MM.1S (cell line): ENCODE measurements at regions not wholly inside any gene's neighbourhood (a gene's known extent, or its start where the extent isn't known, plus 50 kb on each side); places are given as distances from the start of the nearest gene placed in this dataset.

ENCODE experiments used
- DNase-seq: peaks from one replicate; pipeline ENCODE4 v3.0.0-alpha.2; 2015
- H2AFZ ChIP-seq: fragments of 300-600 bp; sonication (generic); 2 replicates; pipeline ENCODE4 v1.6.0; 2016; ENCODE audit warnings: antibody characterized with exemption, low read length
- H3F3A ChIP-seq: fragments of 300-600 bp; sonication (generic); 2 replicates; pipeline ENCODE4 v1.6.1; 2016; ENCODE audit warnings: mild to moderate bottlenecking, antibody characterized with exemption, low read length, moderate library complexity, mixed read lengths; ENCODE audit not compliant: insufficient read depth
- H3K27ac ChIP-seq: fragments of 300-600 bp; sonication (generic); 2 replicates; pipeline ENCODE4 v1.5.1; 2016; ENCODE audit warnings: mild to moderate bottlenecking, low read length
- H3K27me3 ChIP-seq: fragments of 300-600 bp; sonication (generic); replicated peaks from 2 replicates; pipeline ENCODE4 v1.6.0; 2016; ENCODE audit warnings: low read length; ENCODE audit not compliant: insufficient read depth
- H3K36me3 ChIP-seq: fragments of 300-600 bp; sonication (generic); replicated peaks from 2 replicates; pipeline ENCODE4 v1.6.1; 2016; ENCODE audit warnings: mild to moderate bottlenecking, low read length, mixed read lengths; ENCODE audit not compliant: insufficient read depth
- H3K4me1 ChIP-seq: fragments of 300-600 bp; sonication (generic); 2 replicates; pipeline ENCODE4 v1.6.1; 2016; ENCODE audit warnings: low read length, mixed read lengths
- H3K4me2 ChIP-seq: fragments of 300-600 bp; sonication (generic); 2 replicates; pipeline ENCODE4 v1.6.0; 2016; ENCODE audit warnings: low read depth, low read length
- H3K4me3 ChIP-seq: fragments of 300-600 bp; sonication (generic); 2 replicates; pipeline ENCODE4 v1.5.1; 2016; ENCODE audit warnings: low read length, mixed read lengths
- H3K79me2 ChIP-seq: fragments of 300-600 bp; sonication (generic); 2 replicates; pipeline ENCODE4 v1.6.1; 2016; ENCODE audit warnings: mixed run types, low read length, mixed read lengths
- H3K9ac ChIP-seq: fragments of 300-600 bp; sonication (generic); 2 replicates; pipeline ENCODE4 v1.6.1; 2016; ENCODE audit warnings: low read length, mixed read lengths
- H3K9me2 ChIP-seq: fragments of 300-600 bp; sonication (generic); replicated peaks from 2 replicates; pipeline ENCODE4 v1.6.1; 2016; ENCODE audit warnings: mild to moderate bottlenecking, low read length, mixed read lengths; ENCODE audit not compliant: insufficient read depth
- H3K9me3 ChIP-seq: fragments of 300-600 bp; sonication (generic); replicated peaks from 2 replicates; pipeline ENCODE4 v1.6.1; 2016; ENCODE audit warnings: mild to moderate bottlenecking, low read length, mixed read lengths; ENCODE audit not compliant: insufficient read depth
- H4K20me1 ChIP-seq: fragments of 300-600 bp; sonication (generic); 2 replicates; pipeline ENCODE4 v1.6.1; 2016; ENCODE audit warnings: mild to moderate bottlenecking, low read length, moderate library complexity, mixed read lengths; ENCODE audit not compliant: insufficient read depth
- EZH2 ChIP-seq: fragments of 300-600 bp; sonication (generic); optimal IDR thresholded peaks from 2 replicates; pipeline ENCODE3; 2017; ENCODE audit warnings: low read depth, mild to moderate bottlenecking, antibody characterized with exemption, low read length, mixed read lengths
- EZH2phosphoT487 ChIP-seq: fragments of 300-600 bp; sonication (generic); IDR thresholded peaks from 2 replicates; pipeline ENCODE4 v1.6.1; 2018; ENCODE audit warnings: antibody characterized with exemption, low read length
- TF ChIP-seq, protein P1 (sequence below): fragments of 300-600 bp; sonication (generic); IDR thresholded peaks from 2 replicates; pipeline ENCODE4 v1.5.1; 2016; ENCODE audit warnings: antibody characterized with exemption, low read length, mixed read lengths

DNA sequence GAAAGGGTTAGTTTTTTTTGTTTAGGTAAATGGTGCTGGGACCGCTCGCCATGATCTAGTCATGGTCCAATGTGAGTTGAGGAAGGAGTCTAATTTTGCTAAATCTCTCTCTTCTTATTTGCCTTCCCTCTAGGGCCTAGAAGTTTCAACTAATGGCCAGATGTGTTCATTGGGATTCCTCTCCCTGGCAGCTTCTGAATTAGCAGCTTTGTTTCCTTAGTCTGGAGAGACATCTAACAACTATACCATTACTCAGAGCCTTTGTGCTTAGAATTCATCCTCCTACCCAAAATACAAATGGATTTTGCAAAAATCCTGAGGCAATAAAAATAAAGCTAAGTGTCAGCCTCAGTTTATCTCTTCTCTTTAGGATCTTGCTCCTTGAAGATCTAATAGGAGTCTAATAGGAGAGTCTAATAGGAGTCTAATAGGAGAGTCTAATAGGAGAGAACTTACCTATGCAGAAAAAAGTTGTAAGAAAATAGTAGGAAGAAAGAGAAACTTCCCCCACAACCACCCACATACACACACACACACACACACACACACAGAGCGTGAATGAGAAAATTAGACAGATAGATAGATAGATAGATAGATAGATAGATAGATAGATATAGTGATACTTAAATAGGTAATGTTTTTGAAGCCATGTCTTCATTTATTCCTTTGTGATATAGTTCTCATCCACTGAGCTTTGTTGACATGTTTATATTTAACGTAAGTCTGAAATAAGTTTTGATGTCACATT lies 980.5 kb upstream of the CNTN5 start:
- Histone ChIP-seq H3K9ac (no peak overlapping the region), H3K4me2 (no peak overlapping the region), H3K27ac (no peak overlapping the region), H3K36me3 (no peaks in the 10 kb centered on the region), H2AFZ (no peak overlapping the region), H3F3A (no peaks in the 10 kb centered on the region), H3K9me3 (no peaks in the 10 kb centered on the region), H3K9me2 (no peaks in the 10 kb centered on the region), H3K4me3 (no peak overlapping the region), H3K4me1 (no peaks in the 10 kb centered on the region), H3K27me3 (no peaks in the 10 kb centered on the region), H4K20me1 (no peaks in the 10 kb centered on the region), H3K79me2 (no peaks in the 10 kb centered on the region)
- no peak for DNase-seq
- no peak for TF ChIP-seq EZH2phosphoT487
- no peak for TF ChIP-seq EZH2
- TF ChIP-seq, protein P1, sequence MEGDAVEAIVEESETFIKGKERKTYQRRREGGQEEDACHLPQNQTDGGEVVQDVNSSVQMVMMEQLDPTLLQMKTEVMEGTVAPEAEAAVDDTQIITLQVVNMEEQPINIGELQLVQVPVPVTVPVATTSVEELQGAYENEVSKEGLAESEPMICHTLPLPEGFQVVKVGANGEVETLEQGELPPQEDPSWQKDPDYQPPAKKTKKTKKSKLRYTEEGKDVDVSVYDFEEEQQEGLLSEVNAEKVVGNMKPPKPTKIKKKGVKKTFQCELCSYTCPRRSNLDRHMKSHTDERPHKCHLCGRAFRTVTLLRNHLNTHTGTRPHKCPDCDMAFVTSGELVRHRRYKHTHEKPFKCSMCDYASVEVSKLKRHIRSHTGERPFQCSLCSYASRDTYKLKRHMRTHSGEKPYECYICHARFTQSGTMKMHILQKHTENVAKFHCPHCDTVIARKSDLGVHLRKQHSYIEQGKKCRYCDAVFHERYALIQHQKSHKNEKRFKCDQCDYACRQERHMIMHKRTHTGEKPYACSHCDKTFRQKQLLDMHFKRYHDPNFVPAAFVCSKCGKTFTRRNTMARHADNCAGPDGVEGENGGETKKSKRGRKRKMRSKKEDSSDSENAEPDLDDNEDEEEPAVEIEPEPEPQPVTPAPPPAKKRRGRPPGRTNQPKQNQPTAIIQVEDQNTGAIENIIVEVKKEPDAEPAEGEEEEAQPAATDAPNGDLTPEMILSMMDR = no peak

DNA sequence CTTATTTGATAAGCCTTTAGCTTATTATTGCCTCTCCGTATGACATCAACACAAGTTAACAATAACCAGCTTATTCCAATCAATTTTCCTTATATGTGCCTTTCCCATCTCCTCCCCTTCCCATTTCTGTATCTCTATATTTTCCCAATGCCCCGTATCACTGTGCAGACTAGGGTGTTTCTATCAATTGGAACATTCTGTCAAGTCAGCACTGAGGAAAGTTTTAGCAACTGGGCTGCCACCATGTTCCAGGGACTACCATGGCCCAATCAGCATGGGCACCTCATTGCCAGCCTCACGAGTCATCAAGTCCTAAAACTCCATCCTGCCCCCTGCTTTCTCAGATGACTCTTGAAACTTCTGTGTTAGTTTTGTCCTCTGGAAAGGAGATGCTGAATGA lies 973.1 kb upstream of the CNTN5 start:
- no peaks in the 10 kb centered on the region for H3K36me3 ChIP-seq
- no peak overlapping the region for H2AFZ ChIP-seq
- H3K27me3 ChIP-seq = no peaks in the 10 kb centered on the region
- TF ChIP-seq EZH2 (no peak), EZH2phosphoT487 (no peak)
- TF ChIP-seq, protein P1 = no peak
- no peaks in the 10 kb centered on the region for H4K20me1 ChIP-seq
- H3K4me1 ChIP-seq = no peaks in the 10 kb centered on the region
- no peak overlapping the region for H3K4me3 ChIP-seq
- no peak overlapping the region for H3K4me2 ChIP-seq
- no peaks in the 10 kb centered on the region for H3K79me2 ChIP-seq
- H3F3A ChIP-seq = no peaks in the 10 kb centered on the region
- no peak overlapping the region for H3K9ac ChIP-seq
- no peaks in the 10 kb centered on the region for H3K9me3 ChIP-seq
- no peak for DNase-seq
- no peak overlapping the region for H3K27ac ChIP-seq
- H3K9me2 ChIP-seq = no peaks in the 10 kb centered on the region

DNA sequence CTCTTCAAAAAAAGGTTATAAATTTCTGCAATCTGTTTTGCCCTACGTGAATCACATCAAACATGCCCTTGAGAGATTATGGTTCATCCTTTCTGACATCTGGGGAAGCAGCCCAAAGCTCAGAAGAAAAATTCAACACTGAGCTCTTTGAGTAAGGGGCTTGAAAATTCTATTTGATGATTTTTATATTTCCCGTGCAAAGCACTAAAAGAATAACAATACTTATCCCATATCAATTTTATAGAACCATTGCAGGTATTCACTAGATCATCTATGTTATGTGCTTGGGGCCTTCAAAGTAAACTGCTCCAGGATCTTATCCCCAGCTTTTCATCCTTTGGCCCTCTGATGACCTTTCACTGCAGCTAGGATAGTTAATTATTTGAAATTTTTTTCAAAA lies 966.9 kb upstream of the CNTN5 start:
- Histone ChIP-seq H3K27ac (no peak overlapping the region), H4K20me1 (no peaks in the 10 kb centered on the region), H3F3A (no peaks in the 10 kb centered on the region), H2AFZ (no peak overlapping the region), H3K4me3 (no peak overlapping the region), H3K9me2 (no peaks in the 10 kb centered on the region), H3K36me3 (no peaks in the 10 kb centered on the region), H3K4me2 (no peak overlapping the region), H3K79me2 (no peaks in the 10 kb centered on the region), H3K27me3 (no peaks in the 10 kb centered on the region), H3K9me3 (no peaks in the 10 kb centered on the region), H3K4me1 (no peaks in the 10 kb centered on the region), H3K9ac (no peak overlapping the region)
- no peak for DNase-seq
- no peak for TF ChIP-seq EZH2
- TF ChIP-seq, protein P1 = no peak
